IMR-90 (cell line): ENCODE measurements at regions not wholly inside any gene's neighbourhood (a gene's known extent, or its start where the extent isn't known, plus 50 kb on each side); places are given as distances from the start of the nearest gene placed in this dataset.

ENCODE experiments used
- ATAC-seq: fragments of 200-7000 bp; cut with Tn5 transposase; 2 replicates; pipeline ENCODE4 v1.9.1; 2020; ENCODE audit warnings: low read depth, mild to moderate bottlenecking, moderate library complexity
- BruUV-seq: library from RNA; stranded (reverse); fragments of 400-500 nt; replicated peaks from 2 replicates; lab custom pipeline; 2021; lab: Mats Ljungman, UMichigan
- CTCF ChIA-PET: fragments of 300-600 bp; formaldehyde crosslinking; extraction: SDS; loops from one replicate; lab custom pipeline; 2021; ENCODE audit warnings: antibody characterized with exemption; lab: Yijun Ruan, JAX
- POLR2A ChIA-PET: fragments of 300-600 bp; sonication (Branson Sonifier 250); formaldehyde crosslinking; loops from one replicate; lab custom pipeline; 2022; ENCODE audit warnings: antibody characterized with exemption; ENCODE audit not compliant: unreplicated experiment; lab: Charles Lee
- DNase-seq: peaks from one replicate; pipeline ENCODE4 v3.0.0; 2013
- H2AFZ ChIP-seq: replicated peaks from 2 replicates; pipeline ENCODE3; 2013; ENCODE audit warnings: low read length, mild to moderate bottlenecking; ENCODE audit not compliant: poor library complexity
- H2AK5ac ChIP-seq: 2 replicates; pipeline ENCODE4 v1.6.1; 2013; ENCODE audit warnings: low read depth, low read length, inconsistent platforms
- H2AK9ac ChIP-seq: replicated peaks from 2 replicates; pipeline ENCODE3; 2013; ENCODE audit warnings: mild to moderate bottlenecking, low read depth, low read length, moderate library complexity; ENCODE audit not compliant: poor library complexity
- H2BK120ac ChIP-seq: 2 replicates; pipeline ENCODE4 v1.6.1; 2013; ENCODE audit warnings: low read depth, low read length, inconsistent platforms
- H2BK15ac ChIP-seq: 3 replicates; pipeline ENCODE4 v1.6.1; 2013; ENCODE audit warnings: low read depth, low read length, inconsistent platforms
- H2BK20ac ChIP-seq: 2 replicates; pipeline ENCODE4 v1.6.1; 2013; ENCODE audit warnings: low read depth, mild to moderate bottlenecking, inconsistent platforms, low read length, moderate library complexity
- H2BK5ac ChIP-seq: 2 replicates; pipeline ENCODE4 v1.6.1; 2013; ENCODE audit warnings: mild to moderate bottlenecking, low read depth, low read length, inconsistent platforms; ENCODE audit not compliant: poor library complexity, severe bottlenecking
- H3K14ac ChIP-seq: replicated peaks from 2 replicates; pipeline ENCODE4 v1.6.1; 2013; ENCODE audit warnings: low read depth, low read length, inconsistent platforms
- H3K18ac ChIP-seq: 2 replicates; pipeline ENCODE4 v1.6.1; 2013; ENCODE audit warnings: low read depth, low read length, control low read depth
- H3K23ac ChIP-seq: 2 replicates; pipeline ENCODE4 v1.6.1; 2013; ENCODE audit warnings: low read depth, low read length, inconsistent platforms
- H3K27ac ChIP-seq: 2 replicates; pipeline ENCODE4 v1.5.1; 2013; ENCODE audit warnings: mild to moderate bottlenecking, control low read depth, low read length; ENCODE audit not compliant: insufficient read depth
- H3K27me3 ChIP-seq: 2 replicates; pipeline ENCODE4 v1.6.1; 2013; ENCODE audit warnings: low read length; ENCODE audit not compliant: control insufficient read depth, insufficient read depth
- H3K36me3 ChIP-seq: 2 replicates; pipeline ENCODE4 v1.6.1; 2013; ENCODE audit warnings: low read length, mixed read lengths; ENCODE audit not compliant: control insufficient read depth, insufficient read depth
- H3K4ac ChIP-seq: 2 replicates; pipeline ENCODE4 v1.6.1; 2013; ENCODE audit warnings: low read depth, low read length, inconsistent platforms
- H3K4me1 ChIP-seq: 2 replicates; pipeline ENCODE4 v1.6.1; 2013; ENCODE audit warnings: low read length, mixed read lengths; ENCODE audit not compliant: control insufficient read depth, insufficient read depth
- H3K4me2 ChIP-seq: 2 replicates; pipeline ENCODE4 v1.6.1; 2013; ENCODE audit warnings: low read depth, mild to moderate bottlenecking, control low read depth, low read length, moderate library complexity
- H3K4me3 ChIP-seq: 2 replicates; pipeline ENCODE4 v1.5.1; 2013; ENCODE audit warnings: low read depth, mild to moderate bottlenecking, control low read depth, low read length, moderate library complexity; ENCODE audit not compliant: insufficient read depth
- H3K56ac ChIP-seq: 2 replicates; pipeline ENCODE4 v1.6.1; 2013; ENCODE audit warnings: low read length, inconsistent platforms; ENCODE audit not compliant: insufficient read depth; ENCODE audit errors: extremely low read depth
- H3K79me1 ChIP-seq, 2 experiments: 2 replicates each; pipeline ENCODE4 v1.6.1; 2013; ENCODE audit warnings: low read length in 2 of 2, inconsistent platforms in 1 of 2, low read depth in 1 of 2
- H3K9ac ChIP-seq: 2 replicates; pipeline ENCODE4 v1.6.1; 2013; ENCODE audit warnings: low read depth, low read length, control low read depth
- H3K9me1 ChIP-seq: 2 replicates; pipeline ENCODE4 v1.6.1; 2013; ENCODE audit warnings: low read length, inconsistent platforms; ENCODE audit not compliant: insufficient read depth
- H3K9me3 ChIP-seq: 2 replicates; pipeline ENCODE4 v1.6.1; 2013; ENCODE audit warnings: low read length; ENCODE audit not compliant: control insufficient read depth, insufficient read depth
- H4K20me1 ChIP-seq: 2 replicates; pipeline ENCODE4 v1.6.1; 2013; ENCODE audit warnings: low read length, inconsistent platforms; ENCODE audit not compliant: insufficient read depth
- H4K5ac ChIP-seq: 2 replicates; pipeline ENCODE4 v1.6.1; 2013; ENCODE audit warnings: mild to moderate bottlenecking, low read depth, low read length, control low read depth
- H4K8ac ChIP-seq, 2 experiments: 2 replicates each; pipeline ENCODE4 v1.6.1; 2013; ENCODE audit warnings: low read depth in 2 of 2, low read length in 2 of 2, control low read depth in 1 of 2, inconsistent platforms in 1 of 2
- H4K91ac ChIP-seq: 2 replicates; pipeline ENCODE4 v1.6.1; 2013; ENCODE audit warnings: low read depth, low read length, inconsistent platforms; ENCODE audit not compliant: insufficient read depth
- BHLHE40 ChIP-seq: fragments of 150-350 bp; IDR thresholded peaks from 2 replicates; pipeline ENCODE4 v1.6.1; 2016; ENCODE audit warnings: mild to moderate bottlenecking, low read depth, low read length
- CHD1 ChIP-seq: IDR thresholded peaks from 2 replicates; pipeline ENCODE4 v1.6.1; 2012; ENCODE audit warnings: low read depth, low read length, improper control_type of control experiment
- CTCF ChIP-seq: conservative IDR thresholded peaks from 2 replicates; pipeline ENCODE4 v1.5.1; 2012; ENCODE audit warnings: mild to moderate bottlenecking, low read depth, low read length, improper control_type of control experiment
- ELK1 ChIP-seq: fragments of 150-350 bp; IDR thresholded peaks from 2 replicates; pipeline ENCODE4 v1.6.1; 2016; ENCODE audit warnings: low read depth, mild to moderate bottlenecking, low read length, moderate library complexity, borderline replicate concordance
- FOS ChIP-seq: fragments of 150-350 bp; IDR thresholded peaks from 2 replicates; pipeline ENCODE4 v1.6.1; 2016; ENCODE audit warnings: low read depth, low read length
- MAFK ChIP-seq: IDR thresholded peaks from 2 replicates; pipeline ENCODE4 v1.6.1; 2012; ENCODE audit warnings: low read depth, low read length, improper control_type of control experiment
- MAZ ChIP-seq: IDR thresholded peaks from 2 replicates; pipeline ENCODE4 v1.6.1; 2012; ENCODE audit warnings: low read depth, mild to moderate bottlenecking, low read length, improper control_type of control experiment, moderate library complexity, borderline replicate concordance
- MXI1 ChIP-seq: IDR thresholded peaks from 2 replicates; pipeline ENCODE4 v1.6.1; 2012; ENCODE audit warnings: low read depth, mild to moderate bottlenecking, low read length, moderate library complexity, borderline replicate concordance
- NFE2L2 ChIP-seq: fragments of 150-350 bp; IDR thresholded peaks from 2 replicates; pipeline ENCODE4 v1.6.1; 2016; ENCODE audit warnings: low read depth, mild to moderate bottlenecking, low read length
- POLR2A ChIP-seq: IDR thresholded peaks from 2 replicates; pipeline ENCODE4 v1.6.1; 2012; ENCODE audit warnings: mild to moderate bottlenecking, low read depth, low read length
- RAD21 ChIP-seq: IDR thresholded peaks from 2 replicates; pipeline ENCODE4 v1.6.1; 2012; ENCODE audit warnings: low read length, improper control_type of control experiment
- RCOR1 ChIP-seq: IDR thresholded peaks from 2 replicates; pipeline ENCODE4 v1.6.1; 2012; ENCODE audit warnings: mild to moderate bottlenecking, low read length, improper control_type of control experiment; ENCODE audit not compliant: insufficient replicate concordance
- RFX5 ChIP-seq: IDR thresholded peaks from 2 replicates; pipeline ENCODE4 v1.8.0; 2012; ENCODE audit warnings: low read depth, mild to moderate bottlenecking, low read length, moderate library complexity
- SMC3 ChIP-seq: fragments of 150-350 bp; IDR thresholded peaks from 2 replicates; pipeline ENCODE4 v1.6.1; 2016; ENCODE audit warnings: low read depth, mild to moderate bottlenecking, antibody characterized with exemption, low read length, moderate library complexity
- USF2 ChIP-seq: fragments of 150-350 bp; IDR thresholded peaks from 2 replicates; pipeline ENCODE4 v1.6.1; 2017; ENCODE audit warnings: mild to moderate bottlenecking, antibody characterized with exemption, low read length, low read depth
- WGBS, 2 experiments: methylation state at CpG; one replicate each; pipeline versions ENCODE4 v1.1.5 to v1.1.7; 2013; ENCODE audit warnings: missing lambda C conversion rate in 2 of 2; ENCODE audit not compliant: insufficient read length in 1 of 2; ENCODE audit errors: extremely low coverage in 2 of 2; 5-methylcytosine and 5-hydroxymethylcytosine counted together
- dilution Hi-C: fragments of 300-500 bp; cut with HindIII; formaldehyde crosslinking; loops from one replicate; pipeline ENCODE4 v1.14.3; 2018; ENCODE audit warnings: low sequenced_read_pairs; ENCODE audit not compliant: unreplicated experiment
- in situ Hi-C: fragments of 300-500 bp; cut with MboI; formaldehyde crosslinking; loops from 3 replicates; pipeline ENCODE4 v1.14.3; 2019; ENCODE audit warnings: low sequenced_read_pairs, inconsistent platforms, mixed read lengths
- intact Hi-C: fragments of 100-400 bp; cut with micrococcal nuclease; formaldehyde crosslinking; loops from 2 replicates; pipeline ENCODE4 v1.10.0; 2022

GRCh38 chr18:2466978-2467377 lies 104.3 kb downstream of the METTL4 start:
- Histone ChIP-seq H2BK15ac (no peak overlapping the region), H4K91ac (no peak overlapping the region), H3K9ac (no peak overlapping the region), H2BK120ac (no peak overlapping the region), H3K18ac (no peak overlapping the region), H4K20me1 (no peaks in the 10 kb centered on the region), H2AK5ac (no peak overlapping the region), H3K56ac (no peak overlapping the region), H2BK5ac (no peak overlapping the region), H2AFZ (no peak overlapping the region), H3K79me1 (no peaks in the 10 kb centered on the region), H3K4ac (no peak overlapping the region), H3K14ac (no peak overlapping the region), H3K4me1 (no peaks in the 10 kb centered on the region), H4K5ac (no peak overlapping the region), H3K27me3 (no peaks in the 10 kb centered on the region; the same call in 1 of the 2 replicates), H3K9me3 (peaks cover 3% of the 10 kb centered on the region; the same call in 1 of the 2 replicates), H2BK20ac (no peak overlapping the region), H3K23ac (no peak overlapping the region), H3K27ac (no peak overlapping the region), H3K4me2 (no peak overlapping the region), H2AK9ac (no peak overlapping the region), H4K8ac (no peak overlapping the region), H3K36me3 (no peaks in the 10 kb centered on the region), H3K9me1 (no peaks in the 10 kb centered on the region), H3K4me3 (no peak overlapping the region)
- ChIA-PET POLR2A (no interaction called here), CTCF (no interaction called here)
- intact Hi-C loops: loop anchor here (5.0 kb wide), 1 partner anchor 130 kb away; no protein-coding TSS in a partner anchor
- in situ Hi-C loops: no loop called here
- ATAC-seq (no peak), DNase-seq (no peak)
- no CpG with 5 or more reads among the region's 1 CpG for WGBS, 2 experiments
- dilution Hi-C loops: no loop called here
- BruUV-seq: no TSS peak
- TF ChIP-seq NFE2L2: no peak
- TF ChIP-seq RCOR1: no peak
- no peak for TF ChIP-seq FOS
- no peak for TF ChIP-seq POLR2A
- TF ChIP-seq MAFK: no peak
- no peak for TF ChIP-seq RAD21
- no peak for TF ChIP-seq MAZ
- no peak for TF ChIP-seq CHD1
- no peak for TF ChIP-seq ELK1
- no peak for TF ChIP-seq MXI1
- TF ChIP-seq BHLHE40: no peak
- TF ChIP-seq CTCF: no peak
- no peak for TF ChIP-seq USF2
- TF ChIP-seq SMC3: no peak
- no peak for TF ChIP-seq RFX5
